ENCODE measurements at regions not wholly inside any gene's neighbourhood (a gene's known extent, or its start where the extent isn't known, plus 50 kb on each side); places are given as distances from the start of the nearest gene placed in this dataset.

- no peak for DNase-seq
- Histone ChIP-seq H3K36me3 (replicated peaks in 1 of 2) (no peaks in the 10 kb centered on the region), H3K4me3 (no peak overlapping the region), H3K27me3 (no peaks in the 10 kb centered on the region), H3K9me3 (replicated peaks in 1 of 3) (no peaks in the 10 kb centered on the region), H3K27ac (no peak overlapping the region), H3K4me1 (replicated peaks in 1 of 2) (no peaks in the 10 kb centered on the region)
- intact Hi-C loops (cut with DNase I), result no loop called here
- TF ChIP-seq POLR2A (IDR thresholded peaks at IDR 0.05), result no peak
- TF ChIP-seq CTCF (IDR thresholded peaks at IDR 0.05), result no peak
- 77 to 83% (median 79%) methylated on average over 4 of the region's 4 CpGs for WGBS, 4 donors
Observed at GRCh38 chr13:73334445-73334844, 275.6 kb downstream of the KLF5 start.

GRCh38 chr13:73331556-73331955, 272.8 kb downstream of the KLF5 start:
- no peak overlapping the region for H3K4me3 ChIP-seq
- WGBS, 4 donors, result 67 to 86% (median 71%) methylated on average over 1 of the region's 1 CpG
- no peak overlapping the region for H3K27ac ChIP-seq
- no peaks in the 10 kb centered on the region for H3K36me3 ChIP-seq (replicated peaks in 1 of 2)
- intact Hi-C loops (cut with DNase I), result no loop called here
- no peak for DNase-seq
- no peaks in the 10 kb centered on the region for H3K4me1 ChIP-seq (replicated peaks in 1 of 2)
- no peaks in the 10 kb centered on the region for H3K27me3 ChIP-seq
- H3K9me3 ChIP-seq (replicated peaks in 1 of 3), result no peaks in the 10 kb centered on the region
- no peak for TF ChIP-seq POLR2A (IDR thresholded peaks at IDR 0.05)

GRCh38 chr13:73329355-73329754, 270.6 kb downstream of the KLF5 start:
- Histone ChIP-seq H3K4me3 (no peak overlapping the region), H3K27me3 (no peaks in the 10 kb centered on the region), H3K4me1 (replicated peaks in 1 of 2) (no peaks in the 10 kb centered on the region), H3K36me3 (replicated peaks in 1 of 2) (no peaks in the 10 kb centered on the region), H3K9me3 (replicated peaks in 1 of 3) (no peaks in the 10 kb centered on the region), H3K27ac (no peak overlapping the region)
- no peak for DNase-seq
- TF ChIP-seq POLR2A (IDR thresholded peaks at IDR 0.05) (no peak), CTCF (IDR thresholded peaks at IDR 0.05) (no peak)
- intact Hi-C loops (cut with DNase I), result no loop called here
- WGBS, 4 donors, result 68 to 79% (median 78%) methylated on average over 3 of the region's 3 CpGs

GRCh38 chr13:73327579-73327978, 268.8 kb downstream of the KLF5 start:
- WGBS, 4 donors, result 74 to 82% (median 79%) methylated on average over 4 of the region's 4 CpGs
- TF ChIP-seq POLR2A (IDR thresholded peaks at IDR 0.05) (no peak), CTCF (IDR thresholded peaks at IDR 0.05) (no peak)
- Histone ChIP-seq H3K4me3 (no peak overlapping the region), H3K27me3 (no peaks in the 10 kb centered on the region), H3K36me3 (replicated peaks in 1 of 2) (no peaks in the 10 kb centered on the region), H3K4me1 (replicated peaks in 1 of 2) (no peaks in the 10 kb centered on the region), H3K27ac (no peak overlapping the region), H3K9me3 (replicated peaks in 1 of 3) (no peaks in the 10 kb centered on the region)
- DNase-seq, result no peak
- intact Hi-C loops (cut with DNase I), result no loop called here

- DNase-seq, result no peak
- Histone ChIP-seq H3K27me3 (no peaks in the 10 kb centered on the region), H3K4me3 (no peak overlapping the region), H3K9me3 (replicated peaks in 1 of 3) (no peaks in the 10 kb centered on the region), H3K27ac (no peak overlapping the region), H3K4me1 (replicated peaks in 1 of 2) (no peaks in the 10 kb centered on the region), H3K36me3 (replicated peaks in 1 of 2) (no peaks in the 10 kb centered on the region)
- WGBS, 4 donors, result 47 to 59% (median 51%) methylated on average over 7 of the region's 7 CpGs
- intact Hi-C loops (cut with DNase I), result no loop called here
- no peak for TF ChIP-seq POLR2A (IDR thresholded peaks at IDR 0.05)
- no peak for TF ChIP-seq CTCF (IDR thresholded peaks at IDR 0.05)
Observed at GRCh38 chr13:73325723-73326558, 267.1 kb downstream of the KLF5 start.
